ENCODE measurements at regions not wholly inside any gene's neighbourhood (a gene's known extent, or its start where the extent isn't known, plus 50 kb on each side); places are given as distances from the start of the nearest gene placed in this dataset.

GRCh38 chr7:145252031-145252430, 416.2 kb upstream of the TPK1 start:
- no peak for TF ChIP-seq CTCF (IDR thresholded peaks at IDR 0.05)
- TF ChIP-seq POLR2A (IDR thresholded peaks at IDR 0.05): no peak
